ENCODE measurements at regions not wholly inside any gene's neighbourhood (a gene's known extent, or its start where the extent isn't known, plus 50 kb on each side); places are given as distances from the start of the nearest gene placed in this dataset.

DNA sequence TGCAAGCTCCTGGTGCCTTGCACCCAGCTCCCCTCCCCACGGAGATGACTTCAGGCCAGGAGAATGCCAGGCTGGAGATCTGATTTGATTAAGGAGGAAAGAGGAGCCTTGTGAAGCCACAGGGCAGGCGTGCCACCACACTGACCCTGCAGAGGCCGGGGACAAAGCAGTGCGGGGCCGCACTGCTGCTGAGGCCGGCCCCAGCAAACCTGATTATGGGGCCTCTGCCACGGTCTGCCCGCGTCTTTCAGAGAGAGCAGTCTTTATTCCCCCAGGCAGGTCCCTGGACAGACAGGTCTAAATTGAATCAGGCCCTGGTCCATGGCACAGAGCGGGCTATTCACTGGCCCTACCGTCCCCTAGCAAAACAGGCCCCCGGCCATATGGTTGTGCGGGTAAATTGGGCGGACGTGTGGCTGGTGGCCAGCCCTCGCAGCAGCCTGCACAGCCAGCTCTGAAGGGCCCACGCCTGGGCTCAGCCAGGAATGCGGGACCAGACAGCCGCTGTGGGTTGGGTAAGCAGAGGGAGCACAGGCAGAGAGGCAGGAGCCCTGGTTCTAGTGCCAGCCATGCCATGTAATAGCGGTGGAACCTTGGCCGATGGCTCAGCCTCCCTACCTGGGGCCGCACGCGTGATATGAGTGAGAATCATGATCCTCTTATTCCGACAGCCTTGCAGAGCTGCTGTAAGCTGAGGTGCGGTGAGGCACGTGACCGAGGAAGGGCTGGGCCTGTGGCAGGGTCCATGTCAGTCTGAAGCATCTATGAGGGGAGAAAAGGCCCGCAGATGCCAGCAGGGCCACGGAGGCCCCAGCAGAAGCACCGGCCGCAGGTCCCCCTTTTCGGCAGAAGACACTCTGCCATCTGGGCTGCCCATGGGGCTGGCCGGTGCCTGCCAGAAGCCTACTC, 97.3 kb upstream of the MYCN start:
- TF ChIP-seq CTCF (IDR thresholded peaks at IDR 0.05) (no peak), EP300 (IDR thresholded peaks at IDR 0.05; ENCODE audit: low read depth) (no peak), POLR2A (IDR thresholded peaks at IDR 0.05) (no peak), POLR2AphosphoS5 (IDR thresholded peaks at IDR 0.05) (no peak)

Data from transverse colon (tissue), 4 donors.